Upper lobe of right lung (tissue), 1 donor: ENCODE measurements at regions not wholly inside any gene's neighbourhood (a gene's known extent, or its start where the extent isn't known, plus 50 kb on each side); places are given as distances from the start of the nearest gene placed in this dataset.

Experiments
- ATAC-seq: fragments of 200-7000 bp; cut with Tn5 transposase; one replicate; pipeline ENCODE4 v1.9.1; 2020; ENCODE audit warnings: mild to moderate bottlenecking, moderate library complexity
- DNase-seq: peaks from one replicate; pipeline ENCODE4 v3.0.0-alpha.2; 2020
- H3K27ac ChIP-seq: fragments of 200-600 bp; one replicate; pipeline ENCODE4 v1.8.0; 2022
- H3K27me3 ChIP-seq: fragments of 200-600 bp; one replicate; pipeline ENCODE4 v1.8.0; 2022; ENCODE audit warnings: mild to moderate bottlenecking
- H3K36me3 ChIP-seq: fragments of 200-600 bp; one replicate; pipeline ENCODE4 v1.8.0; 2022
- H3K4me1 ChIP-seq: fragments of 200-600 bp; one replicate; pipeline ENCODE4 v1.8.0; 2022
- H3K4me3 ChIP-seq: fragments of 200-600 bp; one replicate; pipeline ENCODE4 v1.8.0; 2022; ENCODE audit warnings: mild to moderate bottlenecking
- H3K9me3 ChIP-seq: fragments of 200-600 bp; one replicate; pipeline ENCODE4 v1.8.0; 2022
- intact Hi-C: fragments of 100-400 bp; cut with DNase I; formaldehyde crosslinking; loops from one replicate; pipeline ENCODE4 v1.11.0; 2022
- TF ChIP-seq, protein P1 (sequence below): fragments of 200-600 bp; IDR thresholded peaks from one replicate; pipeline ENCODE4 v1.8.0; 2022; ENCODE audit warnings: antibody characterized with exemption
- donor health status: DM: no; HTN: yes; CAD: no; lungs with severe emphysema.

DNA sequence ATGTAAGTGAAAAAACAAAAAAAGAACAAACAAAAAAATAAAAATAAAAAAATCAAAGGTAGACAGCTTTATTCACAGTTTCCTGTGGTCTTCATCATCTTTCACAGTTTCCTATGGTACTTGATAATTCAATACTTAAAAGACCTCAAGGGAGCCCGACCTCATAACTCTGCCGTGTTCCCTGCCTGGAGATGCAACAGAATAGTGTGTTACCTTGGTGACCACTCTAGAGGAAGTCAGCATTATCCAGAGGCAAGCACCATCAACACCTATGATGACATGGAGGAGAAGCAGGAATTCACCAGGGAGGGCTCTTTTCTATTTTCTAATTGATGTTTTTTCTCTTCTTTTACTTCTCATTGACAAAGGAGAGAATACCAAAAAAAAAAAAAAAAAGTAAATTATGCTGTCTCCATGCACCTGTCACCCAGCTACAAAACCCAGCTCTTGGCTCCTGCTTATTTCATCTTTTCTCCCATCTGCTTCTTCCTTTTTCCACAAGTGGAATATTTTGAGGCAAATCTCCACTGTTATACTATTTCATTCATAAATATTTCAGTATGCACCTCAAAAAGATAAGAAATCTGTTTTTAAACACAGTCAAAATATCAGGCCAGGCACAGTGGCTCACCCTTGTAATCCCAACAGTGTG lies 95.8 kb upstream of the STXBP5 start:
- Histone ChIP-seq H3K9me3 (no peaks in the 10 kb centered on the region), H3K4me3 (no peak overlapping the region), H3K4me1 (no peaks in the 10 kb centered on the region), H3K27ac (no peak overlapping the region), H3K27me3 (no peaks in the 10 kb centered on the region), H3K36me3 (no peaks in the 10 kb centered on the region)
- ATAC-seq (no peak), DNase-seq (no peak)
- TF ChIP-seq, protein P1, sequence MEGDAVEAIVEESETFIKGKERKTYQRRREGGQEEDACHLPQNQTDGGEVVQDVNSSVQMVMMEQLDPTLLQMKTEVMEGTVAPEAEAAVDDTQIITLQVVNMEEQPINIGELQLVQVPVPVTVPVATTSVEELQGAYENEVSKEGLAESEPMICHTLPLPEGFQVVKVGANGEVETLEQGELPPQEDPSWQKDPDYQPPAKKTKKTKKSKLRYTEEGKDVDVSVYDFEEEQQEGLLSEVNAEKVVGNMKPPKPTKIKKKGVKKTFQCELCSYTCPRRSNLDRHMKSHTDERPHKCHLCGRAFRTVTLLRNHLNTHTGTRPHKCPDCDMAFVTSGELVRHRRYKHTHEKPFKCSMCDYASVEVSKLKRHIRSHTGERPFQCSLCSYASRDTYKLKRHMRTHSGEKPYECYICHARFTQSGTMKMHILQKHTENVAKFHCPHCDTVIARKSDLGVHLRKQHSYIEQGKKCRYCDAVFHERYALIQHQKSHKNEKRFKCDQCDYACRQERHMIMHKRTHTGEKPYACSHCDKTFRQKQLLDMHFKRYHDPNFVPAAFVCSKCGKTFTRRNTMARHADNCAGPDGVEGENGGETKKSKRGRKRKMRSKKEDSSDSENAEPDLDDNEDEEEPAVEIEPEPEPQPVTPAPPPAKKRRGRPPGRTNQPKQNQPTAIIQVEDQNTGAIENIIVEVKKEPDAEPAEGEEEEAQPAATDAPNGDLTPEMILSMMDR: no peak
- intact Hi-C loops: no loop called here

DNA sequence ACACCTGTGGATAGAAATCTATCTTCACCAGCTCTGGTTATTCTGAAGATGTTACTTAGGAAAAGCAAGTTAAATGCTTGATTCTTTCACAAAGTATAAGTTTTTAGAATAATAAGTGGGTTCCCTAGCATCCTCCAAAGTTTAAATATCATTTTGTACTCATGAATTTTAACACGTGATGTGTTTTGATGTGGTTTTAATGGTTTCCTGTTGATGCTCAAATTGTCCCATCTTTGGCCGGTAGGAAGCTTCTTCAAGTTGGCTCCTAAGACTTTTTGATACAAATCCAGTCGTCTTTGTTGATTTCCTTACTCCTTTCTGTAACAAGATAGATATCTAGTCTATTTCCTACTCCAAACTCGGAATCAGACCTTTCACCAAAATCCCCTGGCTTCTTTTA lies 94.5 kb upstream of the STXBP5 start:
- no peaks in the 10 kb centered on the region for H3K9me3 ChIP-seq
- TF ChIP-seq, protein P1: no peak
- H3K27me3 ChIP-seq: no peaks in the 10 kb centered on the region
- ATAC-seq (no peak), DNase-seq (no peak)
- H3K27ac ChIP-seq: no peak overlapping the region
- H3K36me3 ChIP-seq: no peaks in the 10 kb centered on the region
- intact Hi-C loops: no loop called here
- H3K4me3 ChIP-seq: no peak overlapping the region
- H3K4me1 ChIP-seq: no peaks in the 10 kb centered on the region

DNA sequence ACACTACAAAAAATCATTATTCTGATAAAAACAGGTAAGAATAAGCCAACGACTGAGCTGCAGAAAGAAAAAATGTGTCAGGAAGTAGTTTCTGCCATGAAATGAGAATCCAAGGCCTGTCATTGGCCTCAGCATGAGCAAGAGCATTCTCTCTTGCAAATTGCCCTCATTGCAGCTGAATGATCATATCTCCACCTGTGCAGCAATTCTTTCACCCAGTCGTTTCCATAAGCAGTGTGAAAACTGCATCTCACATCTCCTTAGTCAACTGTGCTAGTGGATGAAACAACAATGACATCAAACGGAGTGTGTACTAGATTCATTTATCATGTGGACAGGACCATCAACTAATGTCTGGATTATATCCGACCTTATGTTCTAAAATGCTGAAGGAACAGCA lies 88.2 kb upstream of the STXBP5 start:
- Histone ChIP-seq H3K4me3 (no peak overlapping the region), H3K27me3 (no peaks in the 10 kb centered on the region), H3K36me3 (no peaks in the 10 kb centered on the region), H3K9me3 (no peaks in the 10 kb centered on the region), H3K4me1 (no peaks in the 10 kb centered on the region), H3K27ac (no peak overlapping the region)
- intact Hi-C loops: no loop called here
- no peak for DNase-seq
- TF ChIP-seq, protein P1: no peak
- no peak for ATAC-seq

DNA sequence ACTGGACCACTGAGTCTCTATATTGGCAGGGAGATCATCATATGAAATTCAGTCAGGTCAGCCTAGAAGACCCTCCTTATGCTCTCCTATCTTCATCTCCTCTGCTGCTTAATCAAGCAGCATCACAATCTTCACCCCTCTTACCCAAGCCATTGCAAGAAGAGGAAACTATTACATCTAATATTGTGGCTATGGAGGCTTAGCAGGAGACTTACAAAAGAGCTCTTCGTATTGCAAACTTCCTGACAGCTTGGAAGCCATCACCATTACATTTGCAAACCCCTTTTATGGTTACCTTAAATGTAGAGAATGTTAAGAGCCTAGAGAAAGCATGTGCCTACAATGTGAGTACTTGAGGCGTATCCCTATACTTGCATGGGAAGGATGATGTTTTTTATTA lies 87.2 kb upstream of the STXBP5 start:
- intact Hi-C loops: no loop called here
- Histone ChIP-seq H3K36me3 (no peaks in the 10 kb centered on the region), H3K4me3 (no peak overlapping the region), H3K27me3 (no peaks in the 10 kb centered on the region), H3K9me3 (no peaks in the 10 kb centered on the region), H3K4me1 (no peaks in the 10 kb centered on the region), H3K27ac (no peak overlapping the region)
- TF ChIP-seq, protein P1: no peak
- ATAC-seq (no peak), DNase-seq (no peak)

DNA sequence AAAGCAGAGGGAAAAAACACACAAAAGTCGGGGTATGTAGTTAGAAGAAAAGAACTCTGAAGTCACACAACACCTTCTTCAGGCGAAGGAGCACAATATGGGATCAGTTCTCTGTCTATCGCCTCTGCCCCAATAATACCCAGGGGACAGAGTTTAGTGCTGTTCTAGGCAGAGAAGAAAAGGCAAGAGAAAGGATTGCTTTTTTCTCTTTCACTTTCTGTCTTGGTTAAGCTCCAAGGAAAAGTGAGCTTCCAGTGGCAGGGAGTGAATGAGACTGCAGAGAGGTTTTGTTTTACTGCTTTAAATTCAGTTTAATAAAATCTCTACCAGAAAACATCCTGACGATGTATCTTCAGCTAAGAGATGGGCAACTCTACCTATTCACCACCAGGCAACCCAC lies 86.6 kb upstream of the STXBP5 start:
- no peak overlapping the region for H3K4me3 ChIP-seq
- no peak overlapping the region for H3K27ac ChIP-seq
- H3K9me3 ChIP-seq: no peaks in the 10 kb centered on the region
- TF ChIP-seq, protein P1: no peak
- ATAC-seq: no peak
- no peaks in the 10 kb centered on the region for H3K4me1 ChIP-seq
- H3K27me3 ChIP-seq: no peaks in the 10 kb centered on the region
- H3K36me3 ChIP-seq: no peaks in the 10 kb centered on the region
- DNase-seq: no peak
- intact Hi-C loops: no loop called here

DNA sequence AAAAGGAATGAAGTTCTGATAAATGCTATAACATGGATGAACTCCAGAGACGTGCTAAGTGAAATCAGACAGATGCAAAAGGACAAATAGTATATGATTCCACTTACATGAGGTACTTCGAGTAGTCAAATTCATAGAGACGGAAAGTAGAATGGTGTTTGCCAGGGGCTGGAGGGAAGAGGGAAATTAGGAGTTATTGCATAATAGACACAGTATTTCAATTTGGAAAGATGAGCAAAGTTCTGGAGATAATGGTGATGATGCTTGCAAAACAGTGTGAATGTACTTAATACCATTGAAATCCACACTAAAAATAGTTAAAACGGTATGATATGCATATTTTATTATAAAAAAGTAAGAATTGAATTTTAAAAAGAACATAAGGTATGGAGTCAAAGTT lies 84.9 kb upstream of the STXBP5 start:
- Histone ChIP-seq H3K27ac (no peak overlapping the region), H3K4me1 (no peaks in the 10 kb centered on the region), H3K9me3 (no peaks in the 10 kb centered on the region), H3K4me3 (no peak overlapping the region), H3K27me3 (no peaks in the 10 kb centered on the region), H3K36me3 (no peaks in the 10 kb centered on the region)
- intact Hi-C loops: no loop called here
- TF ChIP-seq, protein P1: no peak
- no peak for DNase-seq
- no peak for ATAC-seq
